T-helper 2 cell (primary cell): ENCODE measurements at regions not wholly inside any gene's neighbourhood (a gene's known extent, or its start where the extent isn't known, plus 50 kb on each side); places are given as distances from the start of the nearest gene placed in this dataset.

ENCODE experiments used
- DNase-seq, 5 experiments: peaks; one replicate each; pipeline versions ENCODE4 v3.0.0 to v3.0.0-alpha.2; 2012 to 2022

- no peak for DNase-seq
These were observed 342.2 kb upstream of the PKDCC start for GRCh38 chr2:41705634-41706033.

GRCh38 chr2:41706286-41706685, 341.5 kb upstream of the PKDCC start:
- no peak for DNase-seq

- DNase-seq, result no peak
These were observed 339.9 kb upstream of the PKDCC start for GRCh38 chr2:41707790-41708451.

- no peak for DNase-seq
These were observed 337.9 kb upstream of the PKDCC start for GRCh38 chr2:41709702-41710599.

GRCh38 chr2:41710944-41711343, 336.9 kb upstream of the PKDCC start:
- DNase-seq, result no peak

- DNase-seq, result no peak
These were observed 336.1 kb upstream of the PKDCC start for GRCh38 chr2:41711736-41712135.

- DNase-seq, result no peak
These were observed 331.3 kb upstream of the PKDCC start for GRCh38 chr2:41716497-41716896.

GRCh38 chr2:41717839-41718238, 330.0 kb upstream of the PKDCC start:
- DNase-seq, result peak in 1 of 5 experiments; percentile 11

GRCh38 chr2:41718705-41719104, 329.1 kb upstream of the PKDCC start:
- DNase-seq, result no peak

GRCh38 chr2:41719756-41720155, 328.1 kb upstream of the PKDCC start:
- DNase-seq, result no peak

- peak in 1 of 5 experiments; percentile 7 for DNase-seq
These were observed 327.2 kb upstream of the PKDCC start for GRCh38 chr2:41720331-41721251.

GRCh38 chr2:41722668-41723369, 325.0 kb upstream of the PKDCC start:
- DNase-seq, result no peak

GRCh38 chr2:41723526-41723925, 324.3 kb upstream of the PKDCC start:
- DNase-seq, result no peak

- DNase-seq, result no peak
These were observed 323.4 kb upstream of the PKDCC start for GRCh38 chr2:41724465-41724864.

- DNase-seq, result no peak
These were observed 321.9 kb upstream of the PKDCC start for GRCh38 chr2:41725901-41726300.

- no peak for DNase-seq
These were observed 321.5 kb upstream of the PKDCC start for GRCh38 chr2:41726364-41726763.

GRCh38 chr2:41727152-41727551, 320.7 kb upstream of the PKDCC start:
- no peak for DNase-seq

GRCh38 chr2:41727711-41728110, 320.1 kb upstream of the PKDCC start:
- DNase-seq, result no peak

- DNase-seq, result no peak
These were observed 319.0 kb upstream of the PKDCC start for GRCh38 chr2:41728788-41729338.

GRCh38 chr2:41729800-41730364, 317.9 kb upstream of the PKDCC start:
- no peak for DNase-seq

GRCh38 chr2:41735006-41735405, 312.8 kb upstream of the PKDCC start:
- DNase-seq, result no peak

- DNase-seq, result no peak
These were observed 312.3 kb upstream of the PKDCC start for GRCh38 chr2:41735476-41735875.
